ENCODE measurements at regions not wholly inside any gene's neighbourhood (a gene's known extent, or its start where the extent isn't known, plus 50 kb on each side); places are given as distances from the start of the nearest gene placed in this dataset.

DNA sequence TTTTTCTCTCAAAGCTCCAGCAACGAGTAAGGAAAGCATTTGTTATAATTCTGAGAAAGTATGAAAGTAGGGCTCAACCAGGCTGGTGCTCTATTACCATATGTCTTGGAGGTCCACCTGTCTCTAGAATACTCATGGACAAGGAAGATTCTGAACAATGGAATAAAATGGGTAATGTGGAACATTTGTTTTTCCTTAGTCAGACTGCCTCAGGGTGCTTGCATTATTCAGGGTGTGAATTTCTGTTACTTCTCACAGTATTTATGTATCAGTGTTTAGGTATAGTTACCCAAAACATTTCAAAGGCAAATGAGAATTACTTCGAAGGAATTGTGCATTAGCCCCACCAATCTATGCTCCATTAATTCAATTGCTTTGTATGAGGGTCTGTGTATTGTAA is 586.2 kb upstream of the CITED2 start:
- no peak for TF ChIP-seq CTCF (IDR thresholded peaks at IDR 0.05; ENCODE audit: insufficient read depth, low read depth, low read length)
- no peak for TF ChIP-seq EZH2 (IDR thresholded peaks at IDR 0.05; ENCODE audit: insufficient read depth, low read length)
